AG08395 (cell line): ENCODE measurements at regions not wholly inside any gene's neighbourhood (a gene's known extent, or its start where the extent isn't known, plus 50 kb on each side); places are given as distances from the start of the nearest gene placed in this dataset.
A peak's percentile ranks its signal among the peaks of the same experiment; 100 is the strongest.

Experiments
- DNase-seq: peaks from one replicate; pipeline ENCODE4 v3.0.0; 2012; ENCODE audit warnings: mixed read lengths, low spot score

- DNase-seq = no peak
Observed at GRCh38 chr2:181242262-181242661, 214.9 kb upstream of the ITGA4 start.

DNA sequence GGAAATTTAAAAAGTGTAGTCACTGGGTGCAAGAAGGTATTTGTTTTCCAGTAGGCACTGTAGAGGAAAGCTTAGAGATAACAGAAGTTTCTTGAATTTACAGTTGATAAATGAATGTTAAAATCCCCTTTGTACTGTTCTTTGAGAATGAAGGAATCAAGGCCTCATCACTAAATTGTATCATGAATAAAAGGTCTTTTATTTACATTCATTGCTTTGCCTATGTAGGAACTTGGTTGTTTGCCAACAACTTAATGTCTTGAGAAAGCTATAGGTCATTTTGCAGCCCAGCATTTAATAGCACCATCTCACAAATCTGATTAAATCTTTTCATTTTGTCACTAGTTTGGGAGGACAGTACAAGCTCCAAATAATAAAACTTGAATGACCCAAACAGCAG is 213.9 kb upstream of the ITGA4 start:
- DNase-seq = no peak

DNA sequence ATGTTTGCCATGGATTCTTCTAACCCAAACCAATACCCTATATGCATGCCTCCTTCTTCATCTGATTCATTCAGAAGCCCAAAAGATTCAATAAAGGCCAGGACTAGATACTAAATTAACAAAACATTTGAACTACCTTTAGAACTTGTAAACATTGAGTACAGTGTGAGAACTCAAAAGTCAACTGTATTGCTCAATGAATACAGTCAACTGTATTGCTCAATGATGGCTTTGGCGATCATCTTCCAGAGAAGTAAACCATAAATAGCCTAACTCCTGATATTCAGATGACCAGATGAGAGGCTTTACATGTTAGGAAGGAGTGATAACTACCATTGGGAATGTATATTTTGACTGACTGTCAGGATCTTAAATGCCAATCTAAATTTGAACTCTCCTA is 206.5 kb upstream of the ITGA4 start:
- DNase-seq = no peak

- DNase-seq = no peak
Observed at GRCh38 chr2:181252262-181253148, 204.7 kb upstream of the ITGA4 start.

DNA sequence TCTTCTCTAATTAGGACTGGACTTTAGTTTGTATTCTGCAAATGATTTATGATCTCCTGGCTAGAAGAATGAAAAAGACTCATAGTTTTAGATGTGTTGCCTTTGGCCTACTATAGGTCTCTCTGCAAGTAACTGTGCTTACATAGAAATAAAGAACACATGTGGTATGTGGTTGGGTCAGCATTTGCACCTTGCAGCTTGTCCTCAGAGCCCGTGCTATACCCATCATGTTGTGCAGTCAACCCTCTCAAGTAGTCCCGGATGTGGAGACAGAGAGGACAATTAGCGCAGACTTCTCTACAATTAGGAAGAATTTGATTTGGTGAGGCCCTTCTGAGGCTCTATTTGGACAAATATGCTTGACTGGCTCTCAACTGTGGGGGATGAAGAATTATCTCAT is 203.7 kb upstream of the ITGA4 start:
- DNase-seq = no peak

- DNase-seq = no peak
Observed at GRCh38 chr2:181255651-181256050, 201.5 kb upstream of the ITGA4 start.

GRCh38 chr2:181258720-181259119 is 198.5 kb upstream of the ITGA4 start:
- DNase-seq = peak; percentile 82

- DNase-seq = no peak
Observed at GRCh38 chr2:181262782-181263181, 194.4 kb upstream of the ITGA4 start.

GRCh38 chr2:181264001-181264400 is 193.2 kb upstream of the ITGA4 start:
- DNase-seq = no peak

GRCh38 chr2:181264441-181264840 is 192.7 kb upstream of the ITGA4 start:
- DNase-seq = no peak

DNA sequence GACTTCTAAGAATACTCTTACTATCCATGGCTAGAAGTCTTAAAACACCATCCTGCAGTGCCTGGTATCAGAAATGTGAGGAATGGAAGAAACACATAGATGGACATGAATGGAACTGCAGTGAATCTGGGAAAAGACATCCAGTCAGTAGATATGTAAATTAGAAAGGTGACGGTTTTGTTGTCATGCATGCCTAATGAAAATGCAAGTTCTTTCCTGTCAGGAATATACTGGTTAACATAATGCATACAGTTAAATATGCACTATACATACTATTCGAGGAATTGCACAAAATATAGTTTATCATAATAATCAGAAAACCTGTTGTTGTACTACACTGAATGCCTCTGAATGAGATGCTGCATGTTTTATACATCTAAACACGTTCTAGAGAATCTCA is 190.6 kb upstream of the ITGA4 start:
- no peak for DNase-seq

GRCh38 chr2:181268174-181268867 is 188.9 kb upstream of the ITGA4 start:
- no peak for DNase-seq

- no peak for DNase-seq
Observed at GRCh38 chr2:181273986-181274385, 183.2 kb upstream of the ITGA4 start.

- DNase-seq = no peak
Observed at GRCh38 chr2:181275643-181276070, 181.5 kb upstream of the ITGA4 start.

GRCh38 chr2:181281206-181281832 is 175.9 kb upstream of the ITGA4 start:
- no peak for DNase-seq

DNA sequence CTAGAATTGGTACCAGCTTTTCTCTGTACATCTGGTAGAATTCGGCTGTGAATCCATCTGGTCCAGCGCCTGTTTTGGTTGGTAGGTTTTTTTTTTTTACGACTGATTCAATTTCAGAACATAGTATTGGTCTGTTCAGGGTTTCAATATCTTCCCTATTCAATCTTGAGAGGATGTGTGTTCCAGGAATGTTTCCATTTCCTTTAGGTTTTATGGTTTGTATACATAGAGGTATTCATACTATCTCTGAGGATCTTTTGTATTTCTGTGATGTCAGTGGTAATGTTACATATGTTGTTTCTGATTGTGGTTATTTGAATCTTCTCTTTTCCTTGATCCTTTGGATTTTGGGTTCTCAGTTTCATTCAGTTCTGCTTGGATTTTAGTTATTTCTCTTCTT is 172.1 kb upstream of the ITGA4 start:
- no peak for DNase-seq

GRCh38 chr2:181289698-181290097 is 167.5 kb upstream of the ITGA4 start:
- DNase-seq = no peak

- DNase-seq = no peak
Observed at GRCh38 chr2:181290182-181290581, 167.0 kb upstream of the ITGA4 start.

GRCh38 chr2:181294979-181295378 is 162.2 kb upstream of the ITGA4 start:
- DNase-seq = no peak

GRCh38 chr2:181300600-181301291 is 156.4 kb upstream of the ITGA4 start:
- no peak for DNase-seq

DNA sequence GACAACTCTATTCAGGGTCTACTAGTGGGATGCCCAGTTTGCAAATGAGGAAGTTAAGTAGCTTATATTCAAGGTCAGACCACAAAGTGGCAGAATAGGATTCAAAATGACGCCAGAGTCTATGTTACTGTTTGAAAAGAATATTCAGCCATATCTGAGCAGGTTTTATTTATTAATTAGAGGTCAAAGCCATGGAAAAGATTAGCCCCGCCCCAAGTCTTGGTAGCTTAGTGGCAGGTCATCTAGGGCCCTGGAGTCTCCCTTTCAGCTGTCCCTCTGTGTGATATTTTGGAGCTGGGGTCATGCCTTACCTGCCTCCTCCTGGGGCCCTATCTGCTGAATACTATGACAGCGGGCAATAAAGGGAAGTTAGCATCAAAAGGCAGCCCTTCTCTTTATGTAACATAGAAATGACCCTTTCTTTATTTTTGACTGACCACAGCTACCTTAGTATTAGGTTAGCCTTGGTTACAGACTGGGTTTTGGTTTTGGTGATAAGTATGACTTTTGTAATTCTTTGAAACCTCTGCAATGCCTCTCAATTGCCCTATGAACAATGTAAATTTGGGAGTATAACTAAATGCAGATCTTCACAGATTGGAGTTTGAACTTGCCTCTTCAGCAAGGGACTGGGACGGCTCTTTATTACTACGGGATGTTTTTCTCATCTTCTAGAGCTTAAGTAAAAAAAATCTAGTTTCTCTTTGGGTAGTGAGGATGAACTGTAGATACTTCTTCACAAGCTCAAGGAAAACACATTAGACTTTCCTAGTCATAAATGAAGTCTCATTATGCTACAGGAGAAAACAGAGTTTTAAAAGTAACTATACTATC is 153.0 kb upstream of the ITGA4 start:
- no peak for DNase-seq
